Astrocyte (in vitro differentiated cells and primary cell): ENCODE measurements at regions not wholly inside any gene's neighbourhood (a gene's known extent, or its start where the extent isn't known, plus 50 kb on each side); places are given as distances from the start of the nearest gene placed in this dataset.

ENCODE experiments used
- DNase-seq: peaks from one replicate; pipeline ENCODE4 v3.0.0-alpha.2; 2010; ENCODE audit warnings: low read depth
- FAIRE-seq: peaks from 2 replicates; lab custom pipeline; 2011; peaks lifted over from hg19 to GRCh38; lab: Jason Lieb, UNC
- H2AFZ ChIP-seq: 2 replicates; pipeline ENCODE4 v1.6.0; 2012; ENCODE audit warnings: low read depth, low read length, inconsistent platforms
- H3K27ac ChIP-seq: 2 replicates; pipeline ENCODE4 v1.5.1; 2011; ENCODE audit warnings: low read depth, low read length, inconsistent platforms
- H3K27me3 ChIP-seq: 2 replicates; pipeline ENCODE4 v1.6.0; 2011; ENCODE audit warnings: low read length, inconsistent platforms; ENCODE audit not compliant: insufficient read depth
- H3K36me3 ChIP-seq: 2 replicates; pipeline ENCODE4 v1.5.1; 2011; ENCODE audit warnings: low read length, inconsistent platforms; ENCODE audit not compliant: insufficient read depth
- H3K4me1 ChIP-seq: 2 replicates; pipeline ENCODE4 v1.5.1; 2011; ENCODE audit warnings: low read length, inconsistent platforms; ENCODE audit not compliant: insufficient read depth
- H3K4me2 ChIP-seq: 2 replicates; pipeline ENCODE4 v1.6.0; 2012; ENCODE audit warnings: low read length, inconsistent platforms
- H3K4me3 ChIP-seq: 2 replicates; pipeline ENCODE4 v1.5.1; 2011; ENCODE audit warnings: low read depth, mild to moderate bottlenecking, low read length, inconsistent platforms; ENCODE audit not compliant: insufficient read depth
- H3K79me2 ChIP-seq: 2 replicates; pipeline ENCODE4 v1.6.0; 2012; ENCODE audit warnings: mild to moderate bottlenecking, low read length, inconsistent platforms; ENCODE audit not compliant: insufficient read depth
- H3K9ac ChIP-seq: 2 replicates; pipeline ENCODE4 v1.6.0; 2012; ENCODE audit warnings: mild to moderate bottlenecking, low read length, inconsistent platforms
- H3K9me3 ChIP-seq: 2 replicates; pipeline ENCODE4 v1.5.1; 2012; ENCODE audit warnings: low read depth, mild to moderate bottlenecking, low read length, inconsistent platforms; ENCODE audit not compliant: insufficient read depth
- H4K20me1 ChIP-seq: 2 replicates; pipeline ENCODE4 v1.6.0; 2012; ENCODE audit warnings: low read length, inconsistent platforms; ENCODE audit not compliant: insufficient read depth
- H3K27ac Mint-ChIP-seq: one replicate; pipeline ENCODE4 v1.8.0; 2021; ENCODE audit warnings: mild to moderate bottlenecking, mixed read lengths; ENCODE audit not compliant: unreplicated experiment
- H3K27me3 Mint-ChIP-seq: one replicate; pipeline ENCODE4 v1.8.0; 2021; ENCODE audit warnings: low read depth, mixed read lengths; ENCODE audit not compliant: unreplicated experiment
- H3K36me3 Mint-ChIP-seq: one replicate; pipeline ENCODE4 v1.8.0; 2021; ENCODE audit warnings: low read depth, mixed read lengths; ENCODE audit not compliant: unreplicated experiment
- H3K4me1 Mint-ChIP-seq: one replicate; pipeline ENCODE4 v1.8.0; 2021; ENCODE audit warnings: low read depth, mixed read lengths; ENCODE audit not compliant: unreplicated experiment
- H3K4me3 Mint-ChIP-seq: one replicate; pipeline ENCODE4 v1.8.0; 2021; ENCODE audit warnings: mild to moderate bottlenecking, moderate library complexity, mixed read lengths; ENCODE audit not compliant: unreplicated experiment
- H3K9me3 Mint-ChIP-seq: one replicate; pipeline ENCODE4 v1.8.0; 2021; ENCODE audit warnings: mild to moderate bottlenecking, mixed read lengths; ENCODE audit not compliant: unreplicated experiment
- EZH2 ChIP-seq: IDR thresholded peaks from 2 replicates; pipeline ENCODE4 v1.6.1; 2012; ENCODE audit warnings: mild to moderate bottlenecking, low read length, inconsistent platforms; ENCODE audit not compliant: insufficient read depth
- TF ChIP-seq, protein P1 (sequence below): IDR thresholded peaks from 2 replicates; pipeline ENCODE4 v1.5.1; 2011; ENCODE audit warnings: low read depth, mild to moderate bottlenecking, inconsistent platforms, low read length, moderate library complexity; ENCODE audit not compliant: insufficient read depth

- DNase-seq: no peak
- H3K9ac ChIP-seq: no peak overlapping the region
- FAIRE-seq: no peak
- peaks cover 16% of the 10 kb centered on the region for H3K27me3 ChIP-seq
- H4K20me1 ChIP-seq: no peaks in the 10 kb centered on the region
- H3K4me2 ChIP-seq: no peak overlapping the region
- H3K36me3 ChIP-seq: no peaks in the 10 kb centered on the region
- H3K4me1 Mint-ChIP-seq: peaks cover 12% of the 10 kb centered on the region
- TF ChIP-seq EZH2: no peak
- TF ChIP-seq, protein P1, sequence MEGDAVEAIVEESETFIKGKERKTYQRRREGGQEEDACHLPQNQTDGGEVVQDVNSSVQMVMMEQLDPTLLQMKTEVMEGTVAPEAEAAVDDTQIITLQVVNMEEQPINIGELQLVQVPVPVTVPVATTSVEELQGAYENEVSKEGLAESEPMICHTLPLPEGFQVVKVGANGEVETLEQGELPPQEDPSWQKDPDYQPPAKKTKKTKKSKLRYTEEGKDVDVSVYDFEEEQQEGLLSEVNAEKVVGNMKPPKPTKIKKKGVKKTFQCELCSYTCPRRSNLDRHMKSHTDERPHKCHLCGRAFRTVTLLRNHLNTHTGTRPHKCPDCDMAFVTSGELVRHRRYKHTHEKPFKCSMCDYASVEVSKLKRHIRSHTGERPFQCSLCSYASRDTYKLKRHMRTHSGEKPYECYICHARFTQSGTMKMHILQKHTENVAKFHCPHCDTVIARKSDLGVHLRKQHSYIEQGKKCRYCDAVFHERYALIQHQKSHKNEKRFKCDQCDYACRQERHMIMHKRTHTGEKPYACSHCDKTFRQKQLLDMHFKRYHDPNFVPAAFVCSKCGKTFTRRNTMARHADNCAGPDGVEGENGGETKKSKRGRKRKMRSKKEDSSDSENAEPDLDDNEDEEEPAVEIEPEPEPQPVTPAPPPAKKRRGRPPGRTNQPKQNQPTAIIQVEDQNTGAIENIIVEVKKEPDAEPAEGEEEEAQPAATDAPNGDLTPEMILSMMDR: no peak
- no peaks in the 10 kb centered on the region for H3K79me2 ChIP-seq
- H3K27ac ChIP-seq: no peak overlapping the region
- H3K4me3 Mint-ChIP-seq: no peak overlapping the region
- H3K4me1 ChIP-seq: no peaks in the 10 kb centered on the region
- no peaks in the 10 kb centered on the region for H3K9me3 ChIP-seq
- no peak overlapping the region for H3K4me3 ChIP-seq
- H3K36me3 Mint-ChIP-seq: no peaks in the 10 kb centered on the region
- peaks cover 18% of the 10 kb centered on the region for H3K27me3 Mint-ChIP-seq
- no peak overlapping the region for H3K27ac Mint-ChIP-seq
- H2AFZ ChIP-seq: no peak overlapping the region
- no peaks in the 10 kb centered on the region for H3K9me3 Mint-ChIP-seq
Observed at GRCh38 chr1:229035748-229036082, 235.2 kb upstream of the RAB4A start.

- peak overlapping the region; percentile 16 for H3K27ac Mint-ChIP-seq
- Histone ChIP-seq H3K79me2 (no peaks in the 10 kb centered on the region), H3K9me3 (no peaks in the 10 kb centered on the region), H3K27ac (no peak overlapping the region), H3K9ac (no peak overlapping the region), H3K4me2 (no peak overlapping the region), H3K4me1 (no peaks in the 10 kb centered on the region), H3K4me3 (no peak overlapping the region), H2AFZ (no peak overlapping the region), H4K20me1 (no peaks in the 10 kb centered on the region), H3K27me3 (peaks cover 13% of the 10 kb centered on the region), H3K36me3 (no peaks in the 10 kb centered on the region)
- H3K4me1 Mint-ChIP-seq: peaks cover 5% of the 10 kb centered on the region
- no peak for TF ChIP-seq EZH2
- TF ChIP-seq, protein P1: no peak
- no peak for DNase-seq
- no peaks in the 10 kb centered on the region for H3K36me3 Mint-ChIP-seq
- peaks cover 18% of the 10 kb centered on the region for H3K27me3 Mint-ChIP-seq
- no peaks in the 10 kb centered on the region for H3K9me3 Mint-ChIP-seq
- H3K4me3 Mint-ChIP-seq: no peak overlapping the region
- no peak for FAIRE-seq
Observed at GRCh38 chr1:229037806-229038405, 233.0 kb upstream of the RAB4A start.

DNA sequence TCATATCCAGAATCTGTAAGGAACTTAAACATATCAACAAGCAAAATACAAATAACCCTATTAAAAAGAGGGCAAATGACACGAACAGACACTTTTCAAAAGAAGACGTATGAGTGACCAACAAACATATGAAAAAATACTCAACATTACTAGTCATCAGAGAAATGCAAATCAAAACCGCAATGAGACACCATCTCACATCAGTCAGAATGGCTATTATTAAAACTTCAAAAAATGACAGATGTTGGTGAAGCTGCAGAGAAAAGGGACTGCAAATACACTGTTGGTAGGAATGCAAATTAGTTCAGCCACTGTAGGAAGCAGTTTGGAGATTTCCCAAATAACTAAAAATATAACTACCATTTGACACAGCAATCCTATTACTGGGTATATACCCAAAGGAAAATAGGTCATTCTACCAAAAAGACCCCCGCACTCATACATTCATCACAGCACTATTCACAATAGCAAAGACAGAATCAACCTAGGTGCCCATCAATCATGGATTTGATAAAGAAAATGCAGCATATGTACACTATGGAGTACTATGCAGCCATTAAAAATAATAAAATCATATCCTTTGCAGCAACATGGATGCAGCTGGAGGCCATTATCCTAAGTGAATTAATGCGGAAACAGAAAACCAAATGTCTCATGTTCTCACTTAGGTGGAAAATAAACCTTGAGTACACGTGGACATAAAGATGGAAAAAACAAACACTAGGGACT, 230.1 kb upstream of the RAB4A start:
- no peaks in the 10 kb centered on the region for H3K36me3 Mint-ChIP-seq
- peaks cover 5% of the 10 kb centered on the region for H3K4me1 Mint-ChIP-seq
- Histone ChIP-seq H3K9ac (no peak overlapping the region), H3K79me2 (no peaks in the 10 kb centered on the region), H3K4me1 (no peaks in the 10 kb centered on the region), H2AFZ (no peak overlapping the region), H3K27ac (no peak overlapping the region), H3K36me3 (no peaks in the 10 kb centered on the region), H3K9me3 (no peaks in the 10 kb centered on the region), H3K27me3 (peaks cover 3% of the 10 kb centered on the region), H3K4me2 (no peak overlapping the region), H4K20me1 (no peaks in the 10 kb centered on the region), H3K4me3 (no peak overlapping the region)
- H3K9me3 Mint-ChIP-seq: no peaks in the 10 kb centered on the region
- no peak overlapping the region for H3K27ac Mint-ChIP-seq
- H3K4me3 Mint-ChIP-seq: no peak overlapping the region
- DNase-seq (no peak), FAIRE-seq (no peak)
- H3K27me3 Mint-ChIP-seq: peaks cover 8% of the 10 kb centered on the region
- TF ChIP-seq EZH2: no peak
- TF ChIP-seq, protein P1: no peak
